ENCODE measurements at regions not wholly inside any gene's neighbourhood (a gene's known extent, or its start where the extent isn't known, plus 50 kb on each side); places are given as distances from the start of the nearest gene placed in this dataset.
"Not testable (repeated sequence)": the region's sequence is repeated elsewhere in the genome, so short reads cannot be mapped to it uniquely, and the experiment has no call there.

- not testable (repeated sequence) for DNase-seq
These were observed 1480.8 kb downstream of the FOXD4L5 start for GRCh38 chr9:63804205-63804604.

DNA sequence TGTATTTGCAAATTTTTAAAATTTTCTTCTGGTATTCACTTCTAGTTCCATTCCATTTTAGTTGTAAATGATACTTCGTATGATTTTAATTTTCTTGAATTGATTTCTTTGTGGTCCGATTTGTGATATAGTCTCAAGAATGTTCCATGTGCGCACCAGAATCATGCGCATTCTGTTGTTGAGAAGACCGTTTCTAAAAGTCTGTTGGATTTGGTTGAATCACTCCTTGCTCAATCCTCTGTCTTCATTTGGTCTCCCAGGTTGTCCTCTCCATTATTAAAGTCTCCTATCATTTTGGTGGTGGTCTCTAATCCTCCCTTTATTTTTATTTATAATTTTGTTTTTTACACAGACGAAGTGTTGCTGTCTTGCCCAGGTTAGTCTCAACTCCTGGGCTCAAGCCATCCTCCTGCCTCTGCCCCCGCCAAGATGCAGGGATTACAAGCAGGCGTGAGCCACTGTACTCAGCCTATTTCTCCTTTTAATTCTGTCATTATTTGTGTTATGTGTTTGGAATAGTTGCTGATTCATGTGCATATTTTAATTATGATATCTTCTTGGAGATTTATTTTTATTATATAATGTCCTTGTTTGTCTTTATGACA is 1490.8 kb downstream of the FOXD4L5 start:
- DNase-seq = not testable (repeated sequence)

GRCh38 chr9:63787454-63787853 is 1497.6 kb downstream of the FOXD4L5 start:
- DNase-seq = not testable (repeated sequence)

DNA sequence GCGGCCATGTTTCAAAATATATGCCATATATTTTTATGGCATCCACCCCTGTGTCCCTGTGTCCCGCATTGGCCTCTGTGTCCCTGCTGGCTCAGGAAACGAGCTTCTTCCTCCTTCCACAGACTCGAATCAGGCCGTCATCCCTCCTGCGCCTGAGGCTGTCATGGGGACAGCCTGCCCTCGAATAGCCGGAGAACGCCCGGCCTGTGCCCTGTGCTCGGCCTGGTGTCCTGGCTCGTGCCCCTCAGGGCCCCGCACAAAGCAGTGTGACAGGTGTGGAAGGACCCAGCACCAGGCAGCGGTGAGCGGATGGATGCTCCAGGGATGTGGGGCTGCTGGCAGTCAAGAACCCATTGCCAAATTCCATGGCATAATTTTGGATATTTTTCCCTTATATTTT is 1500.0 kb downstream of the FOXD4L5 start:
- DNase-seq = not testable (repeated sequence)

DNA sequence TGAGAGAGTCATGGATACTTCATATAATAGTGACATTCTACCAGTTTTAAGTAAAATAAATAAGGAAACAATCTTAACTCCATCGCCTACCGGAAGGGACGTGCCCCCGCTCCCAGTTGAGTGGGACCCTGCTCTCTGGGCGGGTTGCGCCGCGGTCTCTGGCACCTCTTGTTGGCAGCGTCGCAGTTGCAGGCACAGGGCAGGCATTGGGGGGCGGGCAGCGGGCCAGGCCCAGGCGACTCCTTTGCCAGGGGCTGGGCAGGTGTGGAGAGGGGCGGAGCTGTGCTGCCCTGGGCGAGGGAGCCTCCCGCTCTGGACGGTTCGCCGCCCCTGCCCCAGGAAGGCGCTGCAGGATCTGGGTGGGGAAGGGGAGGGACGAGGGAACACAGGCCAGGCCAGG is 1500.6 kb downstream of the FOXD4L5 start:
- DNase-seq = not testable (repeated sequence)

- DNase-seq = not testable (repeated sequence)
These were observed 1503.1 kb downstream of the FOXD4L5 start for GRCh38 chr9:63781817-63782439.

DNA sequence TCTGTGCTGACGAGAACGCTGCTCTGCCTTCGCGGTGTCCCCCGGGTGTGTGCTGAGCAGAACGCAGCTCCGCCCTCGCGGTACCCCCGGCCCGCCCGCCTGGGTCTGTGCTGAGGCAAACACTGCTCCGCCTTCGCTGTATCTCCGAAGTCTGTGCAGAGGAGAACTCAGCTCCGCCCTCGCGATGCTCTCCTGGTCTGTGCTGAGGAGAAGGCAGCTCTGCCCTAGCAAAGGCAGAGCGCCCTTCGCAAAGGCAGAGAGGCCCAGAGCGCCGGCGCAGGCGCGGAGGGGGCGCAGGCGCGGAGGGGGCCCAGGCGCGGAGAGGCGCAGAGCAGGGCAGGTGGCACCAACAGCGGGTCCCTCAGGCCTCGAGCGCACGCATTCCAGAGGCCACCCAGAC is 1503.6 kb downstream of the FOXD4L5 start:
- peak; percentile 33 for DNase-seq

- DNase-seq = not testable (repeated sequence)
These were observed 1508.8 kb downstream of the FOXD4L5 start for GRCh38 chr9:63776220-63776619.

- DNase-seq = not testable (repeated sequence)
These were observed 1510.0 kb downstream of the FOXD4L5 start for GRCh38 chr9:63775092-63775426.

- DNase-seq = not testable (repeated sequence)
These were observed 1510.5 kb downstream of the FOXD4L5 start for GRCh38 chr9:63774369-63775091.

- DNase-seq = not testable (repeated sequence)
These were observed 1522.8 kb downstream of the FOXD4L5 start for GRCh38 chr9:63762230-63762629.

DNA sequence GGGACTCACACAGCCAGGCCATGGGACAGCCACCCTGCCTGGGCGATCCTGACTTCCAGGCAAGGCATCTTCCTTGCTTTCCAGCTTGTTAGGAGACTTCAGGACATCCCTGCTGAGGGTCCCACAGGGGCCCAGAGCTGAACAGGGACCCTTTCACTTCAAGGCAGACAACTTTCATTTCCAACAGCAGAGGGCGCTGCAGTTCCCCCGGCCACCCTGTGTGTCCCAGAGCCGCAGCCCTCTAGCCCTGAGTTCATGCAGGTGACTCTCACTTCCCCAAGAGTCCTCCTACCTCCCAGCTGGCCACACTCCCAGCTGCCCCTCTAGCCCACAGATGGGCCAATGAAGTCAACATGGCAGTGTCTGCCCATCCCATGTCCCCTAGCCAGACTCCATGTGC is 1556.0 kb downstream of the FOXD4L5 start:
- not testable (repeated sequence) for DNase-seq

GRCh38 chr9:63728287-63728686 is 1556.7 kb downstream of the FOXD4L5 start:
- DNase-seq = no peak

- DNase-seq = not testable (repeated sequence)
These were observed 1576.7 kb downstream of the FOXD4L5 start for GRCh38 chr9:63708285-63708684.

- DNase-seq = not testable (repeated sequence)
These were observed 1580.6 kb downstream of the FOXD4L5 start for GRCh38 chr9:63704456-63704855.

DNA sequence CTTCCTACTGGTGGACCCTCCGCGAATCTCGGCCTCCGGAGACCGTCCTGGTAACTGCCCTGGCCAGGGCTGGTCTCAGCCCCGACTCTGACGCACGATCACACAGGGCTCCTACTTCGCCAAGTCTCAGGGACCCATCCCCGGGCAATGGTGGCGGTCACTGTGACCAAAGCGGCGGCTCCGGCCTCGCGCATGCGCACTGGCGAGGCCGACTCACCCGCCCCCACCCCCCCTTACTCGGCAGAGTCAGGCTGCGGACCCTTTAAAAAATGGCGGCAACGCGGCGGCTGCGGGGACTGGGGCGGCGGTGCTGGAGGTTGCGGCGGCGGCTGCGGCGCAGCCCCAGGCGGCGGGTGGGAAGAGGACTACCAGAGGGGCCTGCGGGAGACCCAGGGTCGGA is 1581.3 kb downstream of the FOXD4L5 start:
- peak; percentile 3 for DNase-seq

DNA sequence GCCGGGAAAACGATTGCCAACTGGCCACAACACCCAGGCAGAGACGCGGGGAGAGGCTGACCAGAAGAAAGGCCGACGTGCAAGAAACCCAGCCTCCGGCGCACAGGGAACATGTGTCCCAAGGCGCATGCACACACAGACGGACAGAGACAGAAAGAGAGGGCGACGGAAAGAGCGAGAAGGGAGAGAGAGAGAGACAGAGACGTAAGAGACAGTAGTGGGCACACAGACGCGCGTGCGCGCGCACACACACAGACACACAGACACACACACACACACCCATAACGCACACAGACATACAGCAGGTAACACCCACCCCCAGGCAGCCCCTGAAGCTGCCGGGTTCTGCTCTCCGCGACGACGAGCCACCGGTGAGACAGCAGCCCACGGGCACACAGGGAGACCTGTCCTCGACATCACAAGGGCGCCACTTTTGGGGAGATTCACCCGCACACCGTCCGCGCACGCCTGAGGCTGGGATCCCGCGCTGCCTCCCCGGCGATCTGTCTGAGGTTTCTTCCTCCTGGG is 1581.8 kb downstream of the FOXD4L5 start:
- not testable (repeated sequence) for DNase-seq

Measured in eye (tissue), 1 donor.